Calu3 (cell line): ENCODE measurements at regions not wholly inside any gene's neighbourhood (a gene's known extent, or its start where the extent isn't known, plus 50 kb on each side); places are given as distances from the start of the nearest gene placed in this dataset.

Experiments used
- BruUV-seq: library from RNA; stranded (reverse); fragments of 400-500 nt; replicated peaks from 2 replicates; lab custom pipeline; 2021; lab: Mats Ljungman, UMichigan
- CTCF ChIA-PET: fragments of 300-600 bp; sonication (Branson Sonifier 250); formaldehyde crosslinking; loops from one replicate; lab custom pipeline; 2022; ENCODE audit warnings: antibody characterized with exemption; lab: Charles Lee
- DNase-seq: peaks from one replicate; pipeline ENCODE4 v3.0.0; 2022
- H3K27ac Mint-ChIP-seq: one replicate; pipeline ENCODE4 v1.8.0; 2022; ENCODE audit warnings: mixed read lengths; ENCODE audit not compliant: unreplicated experiment
- H3K27me3 Mint-ChIP-seq: one replicate; pipeline ENCODE4 v1.8.0; 2022; ENCODE audit warnings: mixed read lengths; ENCODE audit not compliant: unreplicated experiment
- H3K36me3 Mint-ChIP-seq: one replicate; pipeline ENCODE4 v1.8.0; 2022; ENCODE audit warnings: mild to moderate bottlenecking, moderate library complexity, mixed read lengths; ENCODE audit not compliant: insufficient read depth, unreplicated experiment
- H3K4me1 Mint-ChIP-seq: one replicate; pipeline ENCODE4 v1.8.0; 2022; ENCODE audit warnings: mild to moderate bottlenecking, low read depth, mixed read lengths; ENCODE audit not compliant: unreplicated experiment
- H3K4me3 Mint-ChIP-seq: one replicate; pipeline ENCODE4 v1.8.0; 2022; ENCODE audit warnings: mild to moderate bottlenecking, low read depth, moderate library complexity, mixed read lengths; ENCODE audit not compliant: unreplicated experiment
- H3K9me3 Mint-ChIP-seq: one replicate; pipeline ENCODE4 v1.8.0; 2022; ENCODE audit warnings: low read depth, mixed read lengths; ENCODE audit not compliant: unreplicated experiment
- intact Hi-C: fragments of 100-400 bp; cut with micrococcal nuclease; formaldehyde crosslinking; loops from one replicate; pipeline ENCODE4 v1.10.0; 2022; ENCODE audit not compliant: unreplicated experiment
- TF ChIP-seq, protein P1 (sequence below): fragments of 200-600 bp; IDR thresholded peaks from one replicate; pipeline ENCODE4 v1.8.0; 2022; ENCODE audit warnings: antibody characterized with exemption; ENCODE audit not compliant: unreplicated experiment

DNA sequence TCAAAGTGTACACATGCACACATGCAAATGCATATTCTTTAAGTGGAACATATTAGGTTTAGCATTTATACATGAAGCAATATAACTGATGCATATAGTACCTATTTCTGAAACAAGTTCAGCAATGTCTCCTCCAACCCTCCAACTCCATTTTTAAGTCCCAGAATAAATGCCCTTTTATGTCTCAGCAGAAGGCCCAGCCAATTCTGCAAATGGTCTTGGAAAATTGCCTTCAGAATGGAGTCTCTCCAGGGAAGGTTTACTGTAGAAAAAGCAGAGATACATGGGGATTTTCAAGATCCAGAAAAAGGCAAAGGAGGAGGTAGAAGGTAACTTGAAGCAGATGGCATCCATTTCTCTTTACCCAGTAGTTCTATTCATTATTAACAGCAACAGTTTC, 633.3 kb downstream of the MAFB start:
- no peak for DNase-seq
- no peak overlapping the region for H3K27ac Mint-ChIP-seq
- H3K9me3 Mint-ChIP-seq: peaks cover 8% of the 10 kb centered on the region
- TF ChIP-seq, protein P1, sequence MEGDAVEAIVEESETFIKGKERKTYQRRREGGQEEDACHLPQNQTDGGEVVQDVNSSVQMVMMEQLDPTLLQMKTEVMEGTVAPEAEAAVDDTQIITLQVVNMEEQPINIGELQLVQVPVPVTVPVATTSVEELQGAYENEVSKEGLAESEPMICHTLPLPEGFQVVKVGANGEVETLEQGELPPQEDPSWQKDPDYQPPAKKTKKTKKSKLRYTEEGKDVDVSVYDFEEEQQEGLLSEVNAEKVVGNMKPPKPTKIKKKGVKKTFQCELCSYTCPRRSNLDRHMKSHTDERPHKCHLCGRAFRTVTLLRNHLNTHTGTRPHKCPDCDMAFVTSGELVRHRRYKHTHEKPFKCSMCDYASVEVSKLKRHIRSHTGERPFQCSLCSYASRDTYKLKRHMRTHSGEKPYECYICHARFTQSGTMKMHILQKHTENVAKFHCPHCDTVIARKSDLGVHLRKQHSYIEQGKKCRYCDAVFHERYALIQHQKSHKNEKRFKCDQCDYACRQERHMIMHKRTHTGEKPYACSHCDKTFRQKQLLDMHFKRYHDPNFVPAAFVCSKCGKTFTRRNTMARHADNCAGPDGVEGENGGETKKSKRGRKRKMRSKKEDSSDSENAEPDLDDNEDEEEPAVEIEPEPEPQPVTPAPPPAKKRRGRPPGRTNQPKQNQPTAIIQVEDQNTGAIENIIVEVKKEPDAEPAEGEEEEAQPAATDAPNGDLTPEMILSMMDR: no peak
- CTCF ChIA-PET: no interaction called here
- H3K27me3 Mint-ChIP-seq: no peaks in the 10 kb centered on the region
- no peaks in the 10 kb centered on the region for H3K4me1 Mint-ChIP-seq
- no peak overlapping the region for H3K4me3 Mint-ChIP-seq
- H3K36me3 Mint-ChIP-seq: no peaks in the 10 kb centered on the region
- intact Hi-C loops: no loop called here
- no TSS peak for BruUV-seq

DNA sequence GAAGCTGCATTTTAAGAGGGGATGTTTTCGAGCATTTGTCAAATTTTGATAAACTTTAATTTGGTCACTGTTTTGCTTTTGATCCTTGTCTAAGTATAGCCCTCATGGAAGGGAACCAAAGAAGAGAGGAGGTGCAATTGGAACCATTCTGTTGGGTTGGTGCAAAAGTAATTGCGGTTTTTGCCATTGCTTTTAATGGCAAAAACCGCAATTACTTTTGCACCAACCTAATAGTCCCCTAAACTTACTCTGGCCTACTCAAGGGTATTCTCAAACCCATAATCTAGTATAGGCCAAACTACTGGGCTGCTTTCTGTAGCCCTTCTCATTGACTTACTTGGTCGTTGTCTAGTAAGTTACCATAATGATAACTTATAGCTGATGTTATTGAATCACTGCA, 634.7 kb downstream of the MAFB start:
- Mint-ChIP-seq H3K4me3 (no peak overlapping the region), H3K27ac (no peak overlapping the region), H3K9me3 (peaks cover 8% of the 10 kb centered on the region), H3K36me3 (no peaks in the 10 kb centered on the region), H3K27me3 (no peaks in the 10 kb centered on the region), H3K4me1 (no peaks in the 10 kb centered on the region)
- DNase-seq: no peak
- no TSS peak for BruUV-seq
- TF ChIP-seq, protein P1: no peak
- CTCF ChIA-PET: no interaction called here
- intact Hi-C loops: no loop called here

DNA sequence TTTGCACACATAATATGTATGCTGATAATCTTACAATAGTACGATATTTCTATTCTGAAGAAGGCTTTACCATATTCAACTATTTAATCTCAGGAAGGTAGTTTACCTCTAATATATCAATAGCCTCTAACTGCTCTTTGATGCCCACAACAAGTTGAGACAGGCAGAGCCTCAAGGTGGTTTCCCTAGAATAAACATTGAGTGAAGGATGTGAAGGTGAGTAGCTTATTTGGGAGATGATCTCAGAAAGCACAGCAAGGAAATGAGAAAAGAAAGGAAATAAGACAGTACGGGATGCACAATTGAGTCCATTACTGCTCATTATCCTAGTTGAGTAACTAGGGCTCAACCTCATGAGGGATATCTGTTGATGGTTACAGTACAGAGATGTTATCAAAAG, 638.4 kb downstream of the MAFB start:
- Mint-ChIP-seq H3K4me1 (no peaks in the 10 kb centered on the region), H3K9me3 (peaks cover 16% of the 10 kb centered on the region), H3K27me3 (no peaks in the 10 kb centered on the region), H3K36me3 (no peaks in the 10 kb centered on the region), H3K27ac (no peak overlapping the region), H3K4me3 (no peak overlapping the region)
- intact Hi-C loops: no loop called here
- no TSS peak for BruUV-seq
- TF ChIP-seq, protein P1: no peak
- no peak for DNase-seq
- CTCF ChIA-PET: no interaction called here

DNA sequence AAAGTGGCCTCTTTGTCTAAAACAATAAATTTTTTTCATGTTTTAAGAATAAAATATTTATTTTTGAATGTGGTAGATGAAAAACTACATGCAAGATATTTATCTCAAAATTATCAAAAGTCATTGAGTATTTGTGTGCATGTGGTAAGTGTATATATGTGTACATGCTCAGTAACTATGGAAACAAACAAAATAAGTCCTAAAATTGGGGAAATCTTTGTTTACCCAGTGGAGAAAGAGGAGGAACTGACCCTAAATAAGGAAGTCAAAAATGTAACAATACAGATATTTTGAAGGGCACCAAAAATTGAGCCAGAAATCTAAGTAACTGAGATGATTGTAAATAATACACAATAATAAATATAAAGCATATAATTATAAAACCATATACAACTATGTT, 639.2 kb downstream of the MAFB start:
- Mint-ChIP-seq H3K9me3 (peaks cover 16% of the 10 kb centered on the region), H3K27ac (no peak overlapping the region), H3K4me1 (no peaks in the 10 kb centered on the region), H3K4me3 (no peak overlapping the region), H3K27me3 (no peaks in the 10 kb centered on the region), H3K36me3 (no peaks in the 10 kb centered on the region)
- TF ChIP-seq, protein P1: no peak
- BruUV-seq: no TSS peak
- DNase-seq: no peak
- CTCF ChIA-PET: no interaction called here
- intact Hi-C loops: no loop called here
